GM21360 (cell line): ENCODE measurements at regions not wholly inside any gene's neighbourhood (a gene's known extent, or its start where the extent isn't known, plus 50 kb on each side); places are given as distances from the start of the nearest gene placed in this dataset.

Experiments
- ATAC-seq: cut with Tn5 transposase; IDR thresholded peaks from one replicate; pipeline ENCODE4 v1.9.1; 2021; ENCODE audit warnings: mild to moderate bottlenecking, moderate library complexity; ENCODE audit not compliant: unreplicated experiment

GRCh38 chr2:150569761-150570160, 82.3 kb upstream of the RND3 start:
- no peak for ATAC-seq

DNA sequence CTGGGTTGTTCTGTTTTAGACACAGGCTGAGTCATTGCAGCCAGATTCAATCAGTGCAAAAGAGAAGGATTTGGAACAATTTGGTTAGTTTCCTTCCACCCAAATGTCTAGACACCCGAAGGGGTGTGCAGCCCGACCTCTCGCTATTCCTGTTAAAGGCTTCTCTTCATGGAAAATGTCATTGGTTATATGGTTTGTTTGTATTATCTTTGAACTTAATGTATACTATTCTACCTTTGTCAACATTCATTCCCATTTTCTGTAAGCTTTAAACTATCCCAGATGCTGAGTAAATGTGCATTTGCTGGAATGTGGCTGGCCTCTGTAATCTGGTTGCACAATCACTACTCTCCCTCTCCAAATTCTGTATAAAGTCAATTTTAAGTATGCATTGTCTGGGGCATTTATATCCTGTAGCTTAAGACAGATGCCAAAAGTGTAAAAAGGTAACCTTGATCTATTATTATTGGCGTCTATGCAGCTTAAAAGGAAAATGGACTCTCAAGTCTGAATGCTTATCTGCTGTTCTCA, 80.4 kb upstream of the RND3 start:
- ATAC-seq, result no peak

GRCh38 chr2:150566289-150566688, 78.8 kb upstream of the RND3 start:
- ATAC-seq, result no peak

DNA sequence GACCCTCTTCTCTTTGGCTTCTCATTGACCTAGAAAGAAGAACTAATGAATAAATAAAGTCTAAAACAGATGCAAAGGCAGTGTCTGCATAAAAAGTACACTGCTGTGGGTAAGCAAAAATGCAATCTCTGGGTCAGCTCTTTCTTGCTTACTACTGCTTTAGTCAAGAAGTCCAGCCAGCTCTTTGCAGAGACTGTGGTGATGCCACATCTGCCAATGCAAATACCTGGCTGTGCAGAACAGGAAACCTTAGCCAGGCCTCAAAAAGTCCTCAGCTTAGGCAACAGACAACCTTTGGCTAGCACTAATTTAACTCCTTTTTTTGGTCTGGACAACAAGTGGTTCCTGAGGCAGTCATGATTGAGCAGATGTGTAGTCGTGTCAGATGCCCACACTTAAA, 73.6 kb upstream of the RND3 start:
- ATAC-seq, result no peak

DNA sequence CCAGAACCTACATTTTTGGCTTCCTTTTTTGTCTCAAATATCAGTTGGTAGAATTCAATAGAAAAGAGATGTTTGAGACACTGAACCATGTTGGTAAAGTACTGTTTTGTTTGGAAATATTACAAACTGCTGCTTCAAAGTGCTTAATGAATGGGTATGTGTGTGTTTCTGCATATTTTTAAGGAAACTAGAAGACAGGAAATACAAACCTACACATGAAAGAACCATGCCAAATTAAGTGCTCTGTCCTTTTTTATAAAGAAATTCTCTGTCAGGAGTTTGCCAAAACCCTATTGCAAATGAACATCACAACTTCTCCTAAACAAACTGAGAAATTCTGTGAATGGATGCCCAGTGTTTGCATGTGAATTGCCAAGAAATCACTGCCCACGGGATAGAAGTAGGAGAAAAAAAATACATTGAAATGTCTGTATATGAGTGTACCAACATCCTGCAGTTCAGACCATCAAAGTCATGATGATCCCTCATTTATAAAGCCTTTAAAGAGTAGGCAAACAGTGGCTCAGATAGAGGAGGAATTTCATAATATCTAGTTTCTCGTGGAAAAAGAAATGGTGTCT, 69.6 kb upstream of the RND3 start:
- no peak for ATAC-seq

- ATAC-seq, result no peak
Measured at GRCh38 chr2:150555611-150556356, 68.3 kb upstream of the RND3 start.

- ATAC-seq, result no peak
Measured at GRCh38 chr2:150554046-150554445, 66.6 kb upstream of the RND3 start.

GRCh38 chr2:150552041-150552820, 64.8 kb upstream of the RND3 start:
- ATAC-seq, result no peak

DNA sequence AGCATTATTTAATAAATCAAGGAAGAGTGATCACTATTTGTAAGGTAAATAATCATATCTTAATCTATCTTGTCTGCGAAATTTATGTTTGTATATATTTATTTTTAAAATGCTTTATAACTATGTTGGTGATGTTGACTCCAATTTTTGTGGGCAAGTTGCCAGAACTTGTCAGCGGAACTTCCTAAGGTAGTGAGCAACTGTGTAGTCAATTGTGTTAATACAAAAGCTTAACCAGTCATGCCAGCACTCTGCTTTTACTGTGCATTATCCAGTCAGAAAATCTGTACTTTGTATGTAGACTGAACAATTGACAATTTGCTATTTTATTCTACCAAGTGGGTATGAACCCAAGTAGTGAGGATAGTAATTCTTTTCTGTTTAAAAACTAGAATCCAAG, 61.9 kb upstream of the RND3 start:
- ATAC-seq, result no peak

DNA sequence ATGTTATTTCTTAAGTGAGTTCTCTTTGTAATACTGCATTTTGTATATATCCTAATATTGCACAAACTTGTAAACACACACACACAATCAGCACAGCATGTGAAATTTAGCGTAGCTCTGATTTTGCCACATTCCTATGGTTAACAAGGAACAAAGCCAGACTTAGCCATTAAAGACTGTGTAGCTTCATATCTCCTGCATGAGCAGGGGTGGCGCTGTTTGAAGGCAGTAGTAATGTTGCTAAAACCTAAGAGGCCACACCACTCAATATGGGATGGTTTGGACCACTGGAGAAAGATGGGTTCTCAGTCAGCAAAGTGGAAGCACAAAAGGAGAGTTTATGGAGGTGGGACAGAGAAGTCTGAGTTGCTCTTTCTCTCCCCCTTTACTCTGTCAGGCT, 61.1 kb upstream of the RND3 start:
- no peak for ATAC-seq

GRCh38 chr2:150545916-150546315, 58.4 kb upstream of the RND3 start:
- ATAC-seq, result no peak

GRCh38 chr2:150544731-150545130, 57.3 kb upstream of the RND3 start:
- ATAC-seq, result no peak

DNA sequence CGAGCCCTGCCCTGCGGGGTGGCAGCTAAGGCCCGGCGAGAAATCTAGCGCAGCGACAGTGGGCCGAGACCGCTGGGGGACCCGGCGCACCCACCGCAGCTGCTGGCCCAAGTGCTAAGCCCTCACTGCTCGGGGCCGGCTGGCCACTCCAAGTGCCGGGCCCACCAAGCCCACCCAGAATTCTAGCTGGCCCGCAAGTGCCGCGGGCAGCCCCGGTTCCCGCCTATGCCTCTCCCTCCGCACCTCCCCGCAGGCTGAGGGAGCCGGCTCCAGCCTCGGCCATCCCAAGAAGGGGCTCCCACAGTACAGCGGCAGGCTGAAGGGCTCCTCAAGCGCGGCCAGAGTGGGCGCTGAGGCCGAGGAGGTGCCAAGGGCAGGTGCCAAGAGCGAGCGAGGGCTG, 55.2 kb upstream of the RND3 start:
- ATAC-seq, result no peak

- ATAC-seq, result no peak
Measured at GRCh38 chr2:150542172-150542571, 54.7 kb upstream of the RND3 start.

DNA sequence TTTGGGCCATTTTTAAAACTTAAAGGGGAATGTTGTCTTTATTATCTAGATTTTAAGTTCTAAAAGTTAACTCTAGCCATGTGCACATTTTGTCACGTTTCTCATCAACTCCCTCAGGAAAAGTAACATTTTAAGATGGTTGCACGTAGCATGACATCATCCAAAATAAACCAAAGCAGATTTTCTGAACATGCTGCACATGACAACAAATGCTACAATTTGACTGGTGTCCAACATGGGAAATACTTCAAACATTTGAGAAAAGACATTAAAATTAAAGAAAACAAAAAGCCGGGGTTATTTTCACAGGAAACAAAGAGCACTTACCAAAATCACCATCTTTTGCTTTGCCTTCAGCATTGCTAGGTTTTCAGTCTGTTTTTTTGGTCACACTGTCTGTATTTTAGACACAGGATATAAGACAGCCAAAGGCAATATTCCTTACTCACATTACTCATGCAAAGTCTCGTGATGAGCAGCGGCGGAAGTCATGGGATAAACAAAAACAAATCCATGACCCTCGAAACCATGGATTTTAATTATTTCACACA, 51.3 kb upstream of the RND3 start:
- no peak for ATAC-seq
